GM21528 (cell line): ENCODE measurements at regions not wholly inside any gene's neighbourhood (a gene's known extent, or its start where the extent isn't known, plus 50 kb on each side); places are given as distances from the start of the nearest gene placed in this dataset.
"Not testable (repeated sequence)": the region's sequence is repeated elsewhere in the genome, so short reads cannot be mapped to it uniquely, and the experiment has no call there.

ENCODE experiments used
- ATAC-seq: cut with Tn5 transposase; IDR thresholded peaks from one replicate; pipeline ENCODE4 v1.9.1; 2021; ENCODE audit warnings: mild to moderate bottlenecking, moderate library complexity; ENCODE audit not compliant: unreplicated experiment, low FRiP score

GRCh38 chr7:68691261-68692216 is 906.7 kb upstream of the AUTS2 start:
- no peak for ATAC-seq

GRCh38 chr7:68692511-68692910 is 905.8 kb upstream of the AUTS2 start:
- ATAC-seq: no peak

GRCh38 chr7:68694656-68695055 is 903.6 kb upstream of the AUTS2 start:
- no peak for ATAC-seq

GRCh38 chr7:68697796-68698280 is 900.4 kb upstream of the AUTS2 start:
- ATAC-seq: no peak

- ATAC-seq: no peak
Measured at GRCh38 chr7:68699090-68699711, 899.1 kb upstream of the AUTS2 start.

- ATAC-seq: no peak
Measured at GRCh38 chr7:68700414-68700813, 897.9 kb upstream of the AUTS2 start.

GRCh38 chr7:68706291-68706690 is 892.0 kb upstream of the AUTS2 start:
- ATAC-seq: no peak

- ATAC-seq: no peak
Measured at GRCh38 chr7:68707159-68707558, 891.1 kb upstream of the AUTS2 start.

- ATAC-seq: no peak
Measured at GRCh38 chr7:68707958-68708357, 890.3 kb upstream of the AUTS2 start.

- ATAC-seq: no peak
Measured at GRCh38 chr7:68712956-68713495, 885.2 kb upstream of the AUTS2 start.

- ATAC-seq: not testable (repeated sequence)
Measured at GRCh38 chr7:68714135-68714534, 884.1 kb upstream of the AUTS2 start.

- no peak for ATAC-seq
Measured at GRCh38 chr7:68715907-68716306, 882.4 kb upstream of the AUTS2 start.

- ATAC-seq: no peak
Measured at GRCh38 chr7:68717176-68717575, 881.1 kb upstream of the AUTS2 start.

- ATAC-seq: no peak
Measured at GRCh38 chr7:68718097-68718551, 880.2 kb upstream of the AUTS2 start.

GRCh38 chr7:68720697-68721096 is 877.6 kb upstream of the AUTS2 start:
- no peak for ATAC-seq

- ATAC-seq: no peak
Measured at GRCh38 chr7:68722044-68722443, 876.2 kb upstream of the AUTS2 start.

GRCh38 chr7:68724965-68725364 is 873.3 kb upstream of the AUTS2 start:
- no peak for ATAC-seq

- ATAC-seq: no peak
Measured at GRCh38 chr7:68725843-68726785, 872.2 kb upstream of the AUTS2 start.

GRCh38 chr7:68728720-68729119 is 869.6 kb upstream of the AUTS2 start:
- ATAC-seq: not testable (repeated sequence)

- no peak for ATAC-seq
Measured at GRCh38 chr7:68729371-68729770, 868.9 kb upstream of the AUTS2 start.
